Right atrium auricular region (tissue), 2 donors: ENCODE measurements at regions not wholly inside any gene's neighbourhood (a gene's known extent, or its start where the extent isn't known, plus 50 kb on each side); places are given as distances from the start of the nearest gene placed in this dataset.
A peak's percentile ranks its signal among the peaks of the same experiment; 100 is the strongest.

Source experiments
- DNase-seq: peaks from one replicate; pipeline ENCODE4 v3.0.0-alpha.2; 2019; ENCODE audit warnings: low spot score
- H3K27ac ChIP-seq, 2 donors: fragments of 200-600 bp; sonication (generic); 1 replicate in 1 of 2; 2 replicates in 1 of 2; pipeline ENCODE4 v1.5.1; 2016 to 2019
- H3K27me3 ChIP-seq, 2 donors: fragments of 200-600 bp; sonication (generic); one replicate each; pipeline versions ENCODE4 v1.5.1 to v1.6.0; 2017 to 2019
- H3K36me3 ChIP-seq: fragments of 200-600 bp; sonication (generic); one replicate; pipeline ENCODE4 v1.5.1; 2016
- H3K4me1 ChIP-seq, 2 donors: fragments of 200-600 bp; sonication (generic); one replicate each; pipeline versions ENCODE4 v1.5.1 to v1.6.0; 2017 to 2019
- H3K4me3 ChIP-seq, 2 donors: fragments of 200-600 bp; sonication (generic); 1 replicate in 1 of 2; 2 replicates in 1 of 2; pipeline ENCODE4 v1.5.1; 2017 to 2019; ENCODE audit warnings: mild to moderate bottlenecking in 1 of 2, moderate library complexity in 1 of 2
- H3K9me3 ChIP-seq, 2 donors: fragments of 200-600 bp; sonication (generic); one replicate each; pipeline ENCODE4 v1.5.1; 2019
- TF ChIP-seq, protein P1 (sequence below), 2 donors: fragments of 200-600 bp; sonication (generic); IDR thresholded peaks; one replicate each; pipeline ENCODE4 v1.5.1; 2019; ENCODE audit warnings: antibody characterized with exemption in 2 of 2

DNA sequence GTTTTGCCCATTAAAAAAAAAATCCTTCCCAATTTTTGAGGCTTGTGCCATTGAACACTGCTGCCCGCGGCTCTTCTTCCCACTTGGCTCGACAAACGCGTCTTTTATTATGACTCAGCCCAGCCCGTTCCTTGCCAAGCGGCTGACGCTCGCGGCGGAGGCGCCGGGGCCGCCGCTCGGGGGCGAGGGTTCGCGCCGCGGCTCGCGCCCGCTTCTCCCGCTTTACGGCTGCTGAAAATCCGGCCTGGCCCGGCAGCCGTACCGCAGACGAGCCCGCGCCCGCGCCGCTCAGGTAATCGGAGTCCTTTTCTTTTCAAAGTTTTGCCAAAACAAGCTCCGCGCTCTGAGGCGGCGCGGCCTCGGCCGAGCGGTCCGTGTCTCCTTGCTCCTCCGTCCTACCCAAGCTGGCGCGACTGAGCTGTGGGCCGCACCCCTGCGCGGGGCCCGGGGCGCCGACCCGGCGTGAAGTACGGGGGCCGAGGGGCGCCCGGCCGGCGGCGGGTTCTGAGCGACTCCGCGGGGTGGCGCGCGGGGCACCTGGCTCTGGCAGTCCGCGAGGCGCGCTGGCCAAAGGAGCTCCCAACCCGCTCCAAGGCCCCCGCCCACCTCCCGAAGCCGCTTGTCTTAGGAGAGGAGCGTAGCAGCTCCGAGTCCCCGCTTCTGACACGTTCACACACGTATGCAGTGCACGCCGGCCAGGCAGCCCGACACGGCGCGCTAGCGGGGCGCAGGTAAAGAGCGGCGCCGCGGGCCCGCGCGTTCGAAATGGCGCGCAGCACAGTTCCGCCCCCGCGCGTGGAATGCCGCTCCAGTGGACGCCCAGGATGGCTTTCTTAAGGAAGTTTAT, 418.2 kb upstream of the NAALADL2 start:
- Histone ChIP-seq H3K27me3 (no peaks in the 10 kb centered on the region), H3K4me3 (peak overlapping the region; percentile 80 to 81), H3K4me1 (peaks cover 0 to 21% of the 10 kb centered on the region in 2 donors), H3K27ac (peak overlapping the region; percentile 95 to 97), H3K36me3 (no peaks in the 10 kb centered on the region), H3K9me3 (no peaks in the 10 kb centered on the region)
- TF ChIP-seq, protein P1, sequence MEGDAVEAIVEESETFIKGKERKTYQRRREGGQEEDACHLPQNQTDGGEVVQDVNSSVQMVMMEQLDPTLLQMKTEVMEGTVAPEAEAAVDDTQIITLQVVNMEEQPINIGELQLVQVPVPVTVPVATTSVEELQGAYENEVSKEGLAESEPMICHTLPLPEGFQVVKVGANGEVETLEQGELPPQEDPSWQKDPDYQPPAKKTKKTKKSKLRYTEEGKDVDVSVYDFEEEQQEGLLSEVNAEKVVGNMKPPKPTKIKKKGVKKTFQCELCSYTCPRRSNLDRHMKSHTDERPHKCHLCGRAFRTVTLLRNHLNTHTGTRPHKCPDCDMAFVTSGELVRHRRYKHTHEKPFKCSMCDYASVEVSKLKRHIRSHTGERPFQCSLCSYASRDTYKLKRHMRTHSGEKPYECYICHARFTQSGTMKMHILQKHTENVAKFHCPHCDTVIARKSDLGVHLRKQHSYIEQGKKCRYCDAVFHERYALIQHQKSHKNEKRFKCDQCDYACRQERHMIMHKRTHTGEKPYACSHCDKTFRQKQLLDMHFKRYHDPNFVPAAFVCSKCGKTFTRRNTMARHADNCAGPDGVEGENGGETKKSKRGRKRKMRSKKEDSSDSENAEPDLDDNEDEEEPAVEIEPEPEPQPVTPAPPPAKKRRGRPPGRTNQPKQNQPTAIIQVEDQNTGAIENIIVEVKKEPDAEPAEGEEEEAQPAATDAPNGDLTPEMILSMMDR (IDR thresholded peaks at IDR 0.05) = peak in 1 of 2 donors; percentile 10
- peak; percentile 83 for DNase-seq

DNA sequence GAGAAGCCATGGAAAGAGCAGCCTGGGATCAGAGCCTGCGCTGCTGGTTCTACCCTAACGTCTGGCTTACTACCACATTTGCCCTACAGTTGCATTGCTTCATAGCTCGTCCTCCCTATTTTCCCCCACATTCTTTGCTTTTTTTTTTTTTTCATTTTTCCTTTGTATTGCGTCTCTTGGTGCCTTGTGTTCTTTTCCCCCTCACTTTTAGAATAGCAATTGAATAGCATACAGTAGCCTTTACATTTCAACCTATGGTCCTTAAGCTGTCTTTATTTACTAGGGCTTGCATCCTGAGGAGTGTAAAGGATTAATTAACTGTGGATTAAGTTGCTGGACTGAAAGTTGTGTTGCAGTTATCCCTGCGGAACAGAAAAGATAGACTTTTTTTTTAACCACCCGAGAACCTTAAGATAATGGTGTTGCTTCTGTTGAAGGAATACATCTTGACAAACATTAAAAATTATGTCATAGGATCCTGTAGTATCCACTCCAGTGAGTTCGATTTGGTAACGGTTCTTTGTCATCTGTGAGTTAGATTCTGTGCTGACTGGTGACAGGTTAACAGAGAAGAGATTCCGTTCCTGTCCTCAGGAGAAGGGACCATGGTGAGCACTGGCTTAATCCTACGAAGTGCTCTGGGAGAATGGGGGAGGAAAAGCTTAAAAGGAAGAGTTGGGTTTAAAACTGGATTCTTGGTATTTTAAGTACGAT, 417.4 kb upstream of the NAALADL2 start:
- Histone ChIP-seq H3K9me3 (no peaks in the 10 kb centered on the region), H3K4me1 (peaks cover 0 to 21% of the 10 kb centered on the region in 2 donors), H3K36me3 (no peaks in the 10 kb centered on the region), H3K27ac (peak overlapping the region; percentile 95 to 97), H3K27me3 (no peaks in the 10 kb centered on the region), H3K4me3 (peak overlapping the region; percentile 80 to 81)
- TF ChIP-seq, protein P1 (IDR thresholded peaks at IDR 0.05) = no peak
- DNase-seq = no peak

DNA sequence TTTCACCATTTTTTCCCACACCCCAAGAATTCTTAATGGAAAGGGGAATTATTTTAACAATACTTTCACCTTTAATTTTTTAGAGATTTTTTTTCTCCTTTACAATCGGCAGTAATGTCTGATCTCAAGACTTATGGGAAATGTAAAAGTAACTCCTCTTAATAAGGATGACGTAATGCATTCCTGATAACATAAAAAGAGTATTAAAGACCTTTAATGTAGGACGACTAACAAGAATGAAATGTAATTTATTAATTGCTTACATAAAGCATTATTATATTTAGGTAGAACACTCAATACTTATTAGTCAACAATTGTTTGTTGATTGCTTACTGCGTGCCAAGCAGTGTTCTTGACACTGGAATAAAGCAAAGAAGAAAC, 416.8 kb upstream of the NAALADL2 start:
- H3K36me3 ChIP-seq = no peaks in the 10 kb centered on the region
- H3K9me3 ChIP-seq = no peaks in the 10 kb centered on the region
- no peak for DNase-seq
- H3K27me3 ChIP-seq = no peaks in the 10 kb centered on the region
- peak overlapping the region; percentile 95 to 97 for H3K27ac ChIP-seq
- TF ChIP-seq, protein P1 (IDR thresholded peaks at IDR 0.05) = no peak
- peak overlapping the region; percentile 80 to 81 for H3K4me3 ChIP-seq
- peaks cover 0 to 21% of the 10 kb centered on the region in 2 donors for H3K4me1 ChIP-seq

DNA sequence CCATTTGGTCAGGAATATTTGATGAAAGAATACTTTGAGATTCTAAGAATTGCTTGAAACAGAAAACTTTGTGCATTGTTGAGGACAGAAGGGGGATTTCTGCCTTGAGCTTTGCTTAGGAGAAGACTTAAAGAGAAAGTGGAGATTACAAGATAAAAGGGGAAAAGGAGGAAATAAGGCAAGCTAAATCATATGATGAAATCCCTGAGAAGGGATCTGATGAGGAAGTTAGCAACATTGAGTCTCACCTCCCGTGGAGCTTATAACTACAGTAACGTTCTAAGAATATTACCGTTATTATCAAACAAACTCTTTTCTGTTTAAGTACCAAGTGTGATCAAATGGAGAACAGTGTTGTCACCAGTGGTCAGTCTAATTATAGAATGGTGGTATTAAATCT, 414.7 kb upstream of the NAALADL2 start:
- Histone ChIP-seq H3K4me3 (no peak overlapping the region), H3K4me1 (peaks cover 0 to 21% of the 10 kb centered on the region in 2 donors), H3K36me3 (no peaks in the 10 kb centered on the region), H3K27ac (no peak overlapping the region), H3K9me3 (no peaks in the 10 kb centered on the region), H3K27me3 (no peaks in the 10 kb centered on the region)
- TF ChIP-seq, protein P1 (IDR thresholded peaks at IDR 0.05) = no peak
- DNase-seq = no peak

DNA sequence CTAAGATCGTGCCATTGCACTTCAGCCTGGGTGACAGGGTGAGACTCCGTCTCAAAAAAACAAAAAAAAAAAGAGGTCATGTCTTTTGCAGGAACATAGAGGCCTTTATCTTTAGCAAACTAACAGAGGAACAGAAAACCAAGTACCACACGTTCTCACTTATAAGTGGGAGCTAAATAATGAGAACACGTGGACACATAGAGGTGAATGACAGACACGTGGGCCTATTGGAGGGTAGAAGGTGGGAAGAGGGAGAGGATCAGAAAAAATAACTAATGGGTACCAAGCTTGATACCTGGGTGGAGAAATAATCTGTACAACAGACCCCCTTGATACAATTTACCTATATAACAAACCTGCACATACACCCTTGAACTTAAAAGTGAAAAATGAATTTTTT, 401.4 kb upstream of the NAALADL2 start:
- peaks cover 0 to 3% of the 10 kb centered on the region in 2 donors for H3K9me3 ChIP-seq
- no peaks in the 10 kb centered on the region for H3K36me3 ChIP-seq
- TF ChIP-seq, protein P1 (IDR thresholded peaks at IDR 0.05) = no peak
- H3K27me3 ChIP-seq = no peaks in the 10 kb centered on the region
- H3K4me3 ChIP-seq = no peak overlapping the region
- no peaks in the 10 kb centered on the region for H3K4me1 ChIP-seq
- H3K27ac ChIP-seq = no peak overlapping the region
- no peak for DNase-seq
